DMS53 (cell line): ENCODE measurements at regions not wholly inside any gene's neighbourhood (a gene's known extent, or its start where the extent isn't known, plus 50 kb on each side); places are given as distances from the start of the nearest gene placed in this dataset.
A peak's percentile ranks its signal among the peaks of the same experiment; 100 is the strongest.
"Not testable (repeated sequence)": the region's sequence is repeated elsewhere in the genome, so short reads cannot be mapped to it uniquely, and the experiment has no call there.

Experiments used
- DNase-seq: peaks from one replicate; lab custom pipeline; 2025; lab: John Stamatoyannopoulos, UW

GRCh38 chr6:22149096-22149495 is 147.7 kb downstream of the PRL start:
- peak; percentile 72 for DNase-seq

GRCh38 chr6:22149501-22150367 is 147.1 kb downstream of the PRL start:
- peak; percentile 82 for DNase-seq

- no peak for DNase-seq
These were observed 146.3 kb downstream of the PRL start for GRCh38 chr6:22150368-22151035.

GRCh38 chr6:22151892-22152291 is 144.9 kb downstream of the PRL start:
- DNase-seq: no peak

GRCh38 chr6:22152841-22153240 is 144.0 kb downstream of the PRL start:
- DNase-seq: peak; percentile 41

GRCh38 chr6:22153384-22154158 is 143.3 kb downstream of the PRL start:
- peak; percentile 21 for DNase-seq

GRCh38 chr6:22155551-22155950 is 141.3 kb downstream of the PRL start:
- no peak for DNase-seq

GRCh38 chr6:22157233-22157632 is 139.6 kb downstream of the PRL start:
- no peak for DNase-seq

- no peak for DNase-seq
These were observed 132.6 kb downstream of the PRL start for GRCh38 chr6:22164236-22164635.

- not testable (repeated sequence) for DNase-seq
These were observed 125.8 kb downstream of the PRL start for GRCh38 chr6:22171006-22171405.

GRCh38 chr6:22171885-22172284 is 125.0 kb downstream of the PRL start:
- DNase-seq: not testable (repeated sequence)

GRCh38 chr6:22173311-22173710 is 123.5 kb downstream of the PRL start:
- DNase-seq: peak; percentile 6

- not testable (repeated sequence) for DNase-seq
These were observed 116.6 kb downstream of the PRL start for GRCh38 chr6:22180250-22180649.

- no peak for DNase-seq
These were observed 112.5 kb downstream of the PRL start for GRCh38 chr6:22184371-22184770.

- DNase-seq: no peak
These were observed 106.9 kb downstream of the PRL start for GRCh38 chr6:22189946-22190345.

- DNase-seq: no peak
These were observed 102.5 kb downstream of the PRL start for GRCh38 chr6:22194188-22194921.

- DNase-seq: no peak
These were observed 97.1 kb downstream of the PRL start for GRCh38 chr6:22199771-22200170.

- no peak for DNase-seq
These were observed 92.7 kb downstream of the PRL start for GRCh38 chr6:22204153-22204552.

GRCh38 chr6:22205266-22205665 is 91.6 kb downstream of the PRL start:
- no peak for DNase-seq

- DNase-seq: no peak
These were observed 90.7 kb downstream of the PRL start for GRCh38 chr6:22206106-22206505.

- no peak for DNase-seq
These were observed 88.8 kb downstream of the PRL start for GRCh38 chr6:22208026-22208425.

- DNase-seq: no peak
These were observed 82.5 kb downstream of the PRL start for GRCh38 chr6:22214314-22214713.
